Neural cell (in vitro differentiated cells): ENCODE measurements at regions not wholly inside any gene's neighbourhood (a gene's known extent, or its start where the extent isn't known, plus 50 kb on each side); places are given as distances from the start of the nearest gene placed in this dataset.

ENCODE experiments used
- H2AFZ ChIP-seq: fragments of 200-600, 300-800 bp; sonication (generic), shearing (Covaris generic); 2 replicates; pipeline ENCODE4 v1.6.0; 2014; ENCODE audit warnings: low read depth, mild to moderate bottlenecking, antibody characterized with exemption, low read length, moderate library complexity
- H3F3A ChIP-seq: fragments of 200-600 bp; shearing (Covaris generic); 2 replicates; pipeline ENCODE4 v1.6.1; 2016; ENCODE audit warnings: mild to moderate bottlenecking, moderate library complexity, mixed read lengths, antibody characterized with exemption, low read length; ENCODE audit not compliant: insufficient read depth, poor library complexity, severe bottlenecking
- H3K27ac ChIP-seq: fragments of 200-600, 300-800 bp; sonication (generic), shearing (Covaris generic); 2 replicates; pipeline ENCODE4 v1.5.1; 2014; ENCODE audit warnings: mild to moderate bottlenecking, low read length, moderate library complexity
- H3K27me3 ChIP-seq: fragments of 300-800, 200-600 bp; sonication (generic), shearing (Covaris generic); 2 replicates; pipeline ENCODE4 v1.6.0; 2014; ENCODE audit warnings: mild to moderate bottlenecking, low read depth, low read length, moderate library complexity; ENCODE audit not compliant: insufficient read depth
- H3K36me3 ChIP-seq: fragments of 300-800, 200-600 bp; sonication (generic), shearing (Covaris generic); 2 replicates; pipeline ENCODE4 v1.5.1; 2014; ENCODE audit warnings: mild to moderate bottlenecking, antibody characterized with exemption, low read length, moderate library complexity; ENCODE audit not compliant: insufficient read depth
- H3K4me2 ChIP-seq: fragments of 300-800, 200-600 bp; sonication (generic), shearing (Covaris generic); 2 replicates; pipeline ENCODE4 v1.6.0; 2014; ENCODE audit warnings: mild to moderate bottlenecking, low read length
- H3K4me3 ChIP-seq: fragments of 300-800, 200-600 bp; sonication (generic), shearing (Covaris generic); 2 replicates; pipeline ENCODE4 v1.5.1; 2014; ENCODE audit warnings: mild to moderate bottlenecking, low read length, moderate library complexity
- H3K79me2 ChIP-seq: fragments of 200-600 bp; shearing (Covaris generic); replicated peaks from 2 replicates; pipeline ENCODE4 v1.6.0; 2014; ENCODE audit warnings: mild to moderate bottlenecking, low read length, moderate library complexity; ENCODE audit not compliant: insufficient read depth
- H3K9ac ChIP-seq: fragments of 300-800, 200-600 bp; sonication (generic), shearing (Covaris generic); 2 replicates; pipeline ENCODE4 v1.6.1; 2016; ENCODE audit warnings: mild to moderate bottlenecking, low read length, mixed read lengths
- H3K9me2 ChIP-seq: fragments of 200-600 bp; shearing (Covaris generic); 2 replicates; pipeline ENCODE4 v1.6.1; 2016; ENCODE audit warnings: mild to moderate bottlenecking, low read length, mixed read lengths; ENCODE audit not compliant: insufficient read depth
- H3K9me3 ChIP-seq: fragments of 200-600, 300-800 bp; sonication (generic), shearing (Covaris generic); 2 replicates; pipeline ENCODE4 v1.6.1; 2016; ENCODE audit warnings: mild to moderate bottlenecking, mixed run types, low read length, moderate library complexity, mixed read lengths
- H4K20me1 ChIP-seq: fragments of 200-600 bp; shearing (Covaris generic); 2 replicates; pipeline ENCODE4 v1.6.1; 2016; ENCODE audit warnings: mild to moderate bottlenecking, mixed run types; ENCODE audit not compliant: insufficient read depth
- CTCF ChIP-seq: fragments of 450-650 bp; IDR thresholded peaks from 2 replicates; pipeline ENCODE4 v1.5.1; 2014; ENCODE audit warnings: antibody characterized with exemption, mild to moderate bottlenecking, moderate library complexity; ENCODE audit not compliant: poor library complexity, severe bottlenecking
- EP300 ChIP-seq: fragments of 450-650 bp; conservative IDR thresholded peaks from 2 replicates; pipeline ENCODE4 v1.6.1; 2014; ENCODE audit warnings: antibody characterized with exemption, mild to moderate bottlenecking, moderate library complexity; ENCODE audit not compliant: poor library complexity, severe bottlenecking
- EZH2 ChIP-seq: fragments of 200-600, 300-800 bp; shearing (Covaris generic), sonication (generic); IDR thresholded peaks from 2 replicates; pipeline ENCODE4 v1.6.1; 2014; ENCODE audit warnings: antibody characterized with exemption, low read length, borderline replicate concordance, mild to moderate bottlenecking; ENCODE audit not compliant: insufficient read depth, poor library complexity, severe bottlenecking
- MXI1 ChIP-seq: fragments of 450-650 bp; conservative IDR thresholded peaks from 2 replicates; pipeline ENCODE4 v1.6.1; 2014; ENCODE audit warnings: antibody characterized with exemption, mild to moderate bottlenecking; ENCODE audit not compliant: poor library complexity, severe bottlenecking
- POLR2AphosphoS5 ChIP-seq: IDR thresholded peaks from 2 replicates; pipeline ENCODE4 v1.6.1; 2012
- RAD21 ChIP-seq: fragments of 450-650 bp; conservative IDR thresholded peaks from 2 replicates; pipeline ENCODE4 v1.6.1; 2014; ENCODE audit warnings: antibody characterized with exemption, mild to moderate bottlenecking, moderate library complexity
- SMC3 ChIP-seq: fragments of 450-650 bp; conservative IDR thresholded peaks from 2 replicates; pipeline ENCODE4 v1.6.1; 2014; ENCODE audit warnings: antibody characterized with exemption, mild to moderate bottlenecking, moderate library complexity; ENCODE audit not compliant: poor library complexity
- TAF1 ChIP-seq: IDR thresholded peaks from 2 replicates; pipeline ENCODE4 v1.6.1; 2012; ENCODE audit warnings: low read depth
- TF ChIP-seq, protein P1 (sequence below): IDR thresholded peaks from 2 replicates; pipeline ENCODE4 v1.6.1; 2012; ENCODE audit warnings: borderline replicate concordance

- no peak overlapping the region for H3K4me3 ChIP-seq
- no peaks in the 10 kb centered on the region for H3K36me3 ChIP-seq
- H3K9me3 ChIP-seq = no peaks in the 10 kb centered on the region
- TF ChIP-seq EZH2 = no peak
- TF ChIP-seq SMC3 = no peak
- TF ChIP-seq TAF1 = no peak
- no peak for TF ChIP-seq CTCF
- TF ChIP-seq MXI1 = no peak
- TF ChIP-seq RAD21 = no peak
- TF ChIP-seq, protein P1, sequence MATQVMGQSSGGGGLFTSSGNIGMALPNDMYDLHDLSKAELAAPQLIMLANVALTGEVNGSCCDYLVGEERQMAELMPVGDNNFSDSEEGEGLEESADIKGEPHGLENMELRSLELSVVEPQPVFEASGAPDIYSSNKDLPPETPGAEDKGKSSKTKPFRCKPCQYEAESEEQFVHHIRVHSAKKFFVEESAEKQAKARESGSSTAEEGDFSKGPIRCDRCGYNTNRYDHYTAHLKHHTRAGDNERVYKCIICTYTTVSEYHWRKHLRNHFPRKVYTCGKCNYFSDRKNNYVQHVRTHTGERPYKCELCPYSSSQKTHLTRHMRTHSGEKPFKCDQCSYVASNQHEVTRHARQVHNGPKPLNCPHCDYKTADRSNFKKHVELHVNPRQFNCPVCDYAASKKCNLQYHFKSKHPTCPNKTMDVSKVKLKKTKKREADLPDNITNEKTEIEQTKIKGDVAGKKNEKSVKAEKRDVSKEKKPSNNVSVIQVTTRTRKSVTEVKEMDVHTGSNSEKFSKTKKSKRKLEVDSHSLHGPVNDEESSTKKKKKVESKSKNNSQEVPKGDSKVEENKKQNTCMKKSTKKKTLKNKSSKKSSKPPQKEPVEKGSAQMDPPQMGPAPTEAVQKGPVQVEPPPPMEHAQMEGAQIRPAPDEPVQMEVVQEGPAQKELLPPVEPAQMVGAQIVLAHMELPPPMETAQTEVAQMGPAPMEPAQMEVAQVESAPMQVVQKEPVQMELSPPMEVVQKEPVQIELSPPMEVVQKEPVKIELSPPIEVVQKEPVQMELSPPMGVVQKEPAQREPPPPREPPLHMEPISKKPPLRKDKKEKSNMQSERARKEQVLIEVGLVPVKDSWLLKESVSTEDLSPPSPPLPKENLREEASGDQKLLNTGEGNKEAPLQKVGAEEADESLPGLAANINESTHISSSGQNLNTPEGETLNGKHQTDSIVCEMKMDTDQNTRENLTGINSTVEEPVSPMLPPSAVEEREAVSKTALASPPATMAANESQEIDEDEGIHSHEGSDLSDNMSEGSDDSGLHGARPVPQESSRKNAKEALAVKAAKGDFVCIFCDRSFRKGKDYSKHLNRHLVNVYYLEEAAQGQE = no peak
- no peak for TF ChIP-seq POLR2AphosphoS5
- no peak for TF ChIP-seq EP300
- H3F3A ChIP-seq = no peaks in the 10 kb centered on the region
- H3K27ac ChIP-seq = no peak overlapping the region
- H3K79me2 ChIP-seq = no peaks in the 10 kb centered on the region
- H3K9ac ChIP-seq = no peak overlapping the region
- H4K20me1 ChIP-seq = no peaks in the 10 kb centered on the region
- H3K9me2 ChIP-seq = no peaks in the 10 kb centered on the region
- H3K4me2 ChIP-seq = no peak overlapping the region
- H3K27me3 ChIP-seq = no peaks in the 10 kb centered on the region
- H2AFZ ChIP-seq = no peak overlapping the region
These were observed 207.9 kb downstream of the ARL4A start for GRCh38 chr7:12895296-12895695.

GRCh38 chr7:12896316-12896715, 208.9 kb downstream of the ARL4A start:
- H3K79me2 ChIP-seq = no peaks in the 10 kb centered on the region
- no peak overlapping the region for H3K4me2 ChIP-seq
- no peaks in the 10 kb centered on the region for H3K9me3 ChIP-seq
- no peak for TF ChIP-seq CTCF
- no peak for TF ChIP-seq SMC3
- no peak for TF ChIP-seq EZH2
- H3K4me3 ChIP-seq = no peak overlapping the region
- H2AFZ ChIP-seq = no peak overlapping the region
- no peak overlapping the region for H3K27ac ChIP-seq
- no peaks in the 10 kb centered on the region for H3F3A ChIP-seq
- H3K9me2 ChIP-seq = no peaks in the 10 kb centered on the region
- no peaks in the 10 kb centered on the region for H3K27me3 ChIP-seq
- no peaks in the 10 kb centered on the region for H4K20me1 ChIP-seq
- H3K36me3 ChIP-seq = no peaks in the 10 kb centered on the region
- no peak overlapping the region for H3K9ac ChIP-seq
